C4-2B (cell line): ENCODE measurements at regions not wholly inside any gene's neighbourhood (a gene's known extent, or its start where the extent isn't known, plus 50 kb on each side); places are given as distances from the start of the nearest gene placed in this dataset.

Source experiments
- ZFX ChIP-seq: fragments of 450-650 bp; IDR thresholded peaks from 2 replicates; pipeline ENCODE4 v1.6.1; 2017
- TF ChIP-seq, protein P1 (sequence below): fragments of 450-650 bp; conservative IDR thresholded peaks from 2 replicates; pipeline ENCODE4 v1.5.1; 2017; ENCODE audit warnings: mild to moderate bottlenecking

DNA sequence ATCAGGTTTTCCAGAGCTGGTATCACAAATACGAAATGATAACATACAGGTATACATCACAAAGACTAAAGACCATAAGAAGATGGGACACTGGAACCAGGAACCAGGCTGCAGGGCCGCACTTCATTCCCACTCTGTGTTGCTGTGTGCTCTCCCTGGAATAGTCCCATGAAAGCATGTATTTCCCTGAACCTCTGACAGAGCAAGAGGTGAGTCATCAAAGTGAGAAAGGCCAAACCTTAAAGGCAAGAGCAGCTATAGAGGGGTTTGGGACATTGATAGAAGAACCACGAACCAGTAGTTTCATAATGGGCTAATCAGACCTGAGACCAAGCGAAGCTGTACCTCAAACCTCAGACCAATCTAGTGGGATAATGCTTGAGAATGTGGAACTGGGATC is 283.0 kb upstream of the PRKD1 start:
- TF ChIP-seq, protein P1, sequence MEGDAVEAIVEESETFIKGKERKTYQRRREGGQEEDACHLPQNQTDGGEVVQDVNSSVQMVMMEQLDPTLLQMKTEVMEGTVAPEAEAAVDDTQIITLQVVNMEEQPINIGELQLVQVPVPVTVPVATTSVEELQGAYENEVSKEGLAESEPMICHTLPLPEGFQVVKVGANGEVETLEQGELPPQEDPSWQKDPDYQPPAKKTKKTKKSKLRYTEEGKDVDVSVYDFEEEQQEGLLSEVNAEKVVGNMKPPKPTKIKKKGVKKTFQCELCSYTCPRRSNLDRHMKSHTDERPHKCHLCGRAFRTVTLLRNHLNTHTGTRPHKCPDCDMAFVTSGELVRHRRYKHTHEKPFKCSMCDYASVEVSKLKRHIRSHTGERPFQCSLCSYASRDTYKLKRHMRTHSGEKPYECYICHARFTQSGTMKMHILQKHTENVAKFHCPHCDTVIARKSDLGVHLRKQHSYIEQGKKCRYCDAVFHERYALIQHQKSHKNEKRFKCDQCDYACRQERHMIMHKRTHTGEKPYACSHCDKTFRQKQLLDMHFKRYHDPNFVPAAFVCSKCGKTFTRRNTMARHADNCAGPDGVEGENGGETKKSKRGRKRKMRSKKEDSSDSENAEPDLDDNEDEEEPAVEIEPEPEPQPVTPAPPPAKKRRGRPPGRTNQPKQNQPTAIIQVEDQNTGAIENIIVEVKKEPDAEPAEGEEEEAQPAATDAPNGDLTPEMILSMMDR, result no peak
- no peak for TF ChIP-seq ZFX
